Tibial artery (tissue), 4 donors: ENCODE measurements at regions not wholly inside any gene's neighbourhood (a gene's known extent, or its start where the extent isn't known, plus 50 kb on each side); places are given as distances from the start of the nearest gene placed in this dataset.

Source experiments
- DNase-seq, 2 donors: peaks; one replicate each; pipeline ENCODE4 v3.0.0-alpha.2; 2019
- H3K27ac ChIP-seq, 2 donors: fragments of 200-600 bp; sonication (generic) in 1 of 2; 1 replicate in 1 of 2; 2 replicates in 1 of 2; pipeline ENCODE4 v1.5.1; 2018 to 2019; ENCODE audit warnings: mild to moderate bottlenecking in 1 of 2
- H3K27me3 ChIP-seq, 2 donors: fragments of 200-600 bp; sonication (generic) in 1 of 2; one replicate each; pipeline versions ENCODE4 v1.5.1 to v1.6.0; 2016 to 2019
- H3K36me3 ChIP-seq, 3 donors: fragments of 200-600 bp; sonication (generic) in 2 of 3; one replicate each; pipeline ENCODE4 v1.5.1; 2016 to 2019; ENCODE audit warnings: mild to moderate bottlenecking in 2 of 3
- H3K4me1 ChIP-seq, 4 donors: fragments of 200-600 bp; sonication (generic) in 2 of 4; 1 replicate in 3 of 4; 2 replicates in 1 of 4; pipeline ENCODE4 v1.5.1; 2016 to 2019
- H3K4me3 ChIP-seq, 2 donors: fragments of 200-600 bp; sonication (generic) in 1 of 2; 1 replicate in 1 of 2; 2 replicates in 1 of 2; pipeline ENCODE4 v1.5.1; 2018 to 2019; ENCODE audit warnings: mild to moderate bottlenecking in 2 of 2
- H3K9me3 ChIP-seq, 3 donors: fragments of 200-600 bp; sonication (generic) in 1 of 3; one replicate each; pipeline ENCODE4 v1.5.1; 2016 to 2019
- intact Hi-C: fragments of 100-400 bp; cut with DNase I; formaldehyde crosslinking; loops from one replicate; pipeline ENCODE4 v1.15.0; 2023; ENCODE audit warnings: low total_unique reads
- TF ChIP-seq, protein P1 (sequence below), 2 experiments: fragments of 200-600 bp in 1 of 2; fragments of 450-650 bp in 1 of 2; IDR thresholded peaks; one replicate each; pipeline ENCODE4 v1.5.1; 2017 to 2019; ENCODE audit warnings: antibody characterized with exemption in 2 of 2, mild to moderate bottlenecking in 1 of 2, moderate library complexity in 1 of 2

GRCh38 chr9:110007477-110008270, 200.3 kb downstream of the C9orf152 start:
- intact Hi-C loops: no loop called here

DNA sequence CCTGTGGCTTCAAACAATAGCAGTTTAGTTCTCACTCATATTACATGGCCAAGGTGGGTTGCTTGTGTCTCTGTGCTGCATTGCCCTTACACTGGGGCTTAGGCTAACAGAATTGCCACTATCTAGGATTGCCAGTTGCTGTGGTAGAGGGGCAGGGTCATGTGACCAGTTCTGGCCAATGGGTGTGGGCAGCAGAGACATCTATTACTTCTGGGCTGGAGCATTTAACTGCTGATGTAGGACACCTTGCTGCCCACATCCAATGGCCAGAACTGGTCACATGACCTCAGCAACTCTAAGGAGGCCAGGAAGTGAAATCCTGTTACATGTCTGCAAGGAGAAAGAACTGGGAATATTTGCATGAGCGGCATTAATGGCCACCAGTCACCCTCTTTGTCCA, 199.3 kb downstream of the C9orf152 start:
- Histone ChIP-seq H3K27ac (no peak overlapping the region), H3K4me1 (no peaks in the 10 kb centered on the region), H3K36me3 (no peaks in the 10 kb centered on the region), H3K9me3 (no peaks in the 10 kb centered on the region), H3K27me3 (no peaks in the 10 kb centered on the region), H3K4me3 (no peak overlapping the region)
- DNase-seq: no peak
- TF ChIP-seq, protein P1, sequence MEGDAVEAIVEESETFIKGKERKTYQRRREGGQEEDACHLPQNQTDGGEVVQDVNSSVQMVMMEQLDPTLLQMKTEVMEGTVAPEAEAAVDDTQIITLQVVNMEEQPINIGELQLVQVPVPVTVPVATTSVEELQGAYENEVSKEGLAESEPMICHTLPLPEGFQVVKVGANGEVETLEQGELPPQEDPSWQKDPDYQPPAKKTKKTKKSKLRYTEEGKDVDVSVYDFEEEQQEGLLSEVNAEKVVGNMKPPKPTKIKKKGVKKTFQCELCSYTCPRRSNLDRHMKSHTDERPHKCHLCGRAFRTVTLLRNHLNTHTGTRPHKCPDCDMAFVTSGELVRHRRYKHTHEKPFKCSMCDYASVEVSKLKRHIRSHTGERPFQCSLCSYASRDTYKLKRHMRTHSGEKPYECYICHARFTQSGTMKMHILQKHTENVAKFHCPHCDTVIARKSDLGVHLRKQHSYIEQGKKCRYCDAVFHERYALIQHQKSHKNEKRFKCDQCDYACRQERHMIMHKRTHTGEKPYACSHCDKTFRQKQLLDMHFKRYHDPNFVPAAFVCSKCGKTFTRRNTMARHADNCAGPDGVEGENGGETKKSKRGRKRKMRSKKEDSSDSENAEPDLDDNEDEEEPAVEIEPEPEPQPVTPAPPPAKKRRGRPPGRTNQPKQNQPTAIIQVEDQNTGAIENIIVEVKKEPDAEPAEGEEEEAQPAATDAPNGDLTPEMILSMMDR (IDR thresholded peaks at IDR 0.05): no peak
- intact Hi-C loops: no loop called here

More at GRCh38 chr9:110007477-110008270, 200.3 kb downstream of the C9orf152 start:
- H3K4me3 ChIP-seq: no peak overlapping the region
- H3K27me3 ChIP-seq: no peaks in the 10 kb centered on the region
- H3K36me3 ChIP-seq: no peaks in the 10 kb centered on the region
- no peaks in the 10 kb centered on the region for H3K4me1 ChIP-seq
- no peaks in the 10 kb centered on the region for H3K9me3 ChIP-seq
- H3K27ac ChIP-seq: no peak overlapping the region
- TF ChIP-seq, protein P1 (IDR thresholded peaks at IDR 0.05): no peak
- DNase-seq: no peak

DNA sequence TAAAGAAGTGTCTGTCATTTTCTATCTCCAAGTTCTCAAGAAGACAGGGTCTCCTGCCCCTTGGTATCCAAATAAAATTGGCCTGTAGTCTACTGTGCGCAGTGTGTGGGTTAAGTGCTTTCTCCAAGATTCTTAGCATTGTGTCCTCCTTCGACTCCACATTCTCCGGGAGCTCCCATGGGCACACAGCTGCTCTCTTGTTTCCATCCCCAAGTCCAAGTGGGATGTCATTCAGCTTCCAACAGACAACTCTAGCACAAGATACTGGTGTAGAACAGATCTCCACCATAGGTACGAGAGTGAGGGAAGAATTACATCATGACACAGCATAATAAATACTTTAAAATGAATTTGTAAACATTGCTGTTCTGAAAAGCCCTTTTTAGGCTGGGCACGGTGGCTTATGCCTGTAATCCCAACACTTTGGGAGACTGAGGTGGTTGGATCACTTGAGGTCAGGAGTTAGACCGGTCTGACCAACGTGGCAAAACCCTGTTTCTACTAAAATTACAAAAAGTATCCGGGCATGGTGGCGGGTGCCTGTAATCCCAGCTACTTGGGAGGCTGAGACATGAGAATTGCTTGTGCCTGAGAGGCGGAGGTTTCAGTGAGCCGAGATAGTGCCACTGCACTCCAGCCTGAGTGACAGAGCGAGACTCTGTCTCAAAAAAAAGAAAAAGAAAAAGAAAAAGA, 196.2 kb downstream of the C9orf152 start:
- Histone ChIP-seq H3K27me3 (no peaks in the 10 kb centered on the region), H3K4me1 (no peaks in the 10 kb centered on the region), H3K4me3 (no peak overlapping the region), H3K9me3 (no peaks in the 10 kb centered on the region), H3K36me3 (no peaks in the 10 kb centered on the region), H3K27ac (no peak overlapping the region)
- TF ChIP-seq, protein P1 (IDR thresholded peaks at IDR 0.05): no peak
- intact Hi-C loops: no loop called here
- no peak for DNase-seq

DNA sequence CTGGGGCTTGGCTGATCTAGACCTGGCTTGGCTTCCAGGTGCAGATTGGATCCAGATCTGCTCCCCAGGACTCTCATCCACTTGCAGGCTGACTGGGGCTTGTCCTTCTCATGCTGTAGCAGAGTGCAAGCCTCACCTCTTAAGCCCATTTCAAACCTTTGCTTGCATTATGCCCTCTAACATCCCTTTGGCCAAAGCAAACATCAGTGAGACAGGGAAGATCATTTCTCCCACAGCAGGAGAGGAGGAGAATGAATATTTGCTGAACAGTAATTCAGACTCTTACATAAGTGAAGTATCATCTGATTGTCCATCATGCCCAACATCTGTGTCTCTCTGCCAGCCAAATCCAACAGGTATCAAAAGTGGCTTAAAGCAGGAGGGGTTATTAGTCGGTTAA, 194.9 kb downstream of the C9orf152 start:
- Histone ChIP-seq H3K27me3 (no peaks in the 10 kb centered on the region), H3K36me3 (no peaks in the 10 kb centered on the region), H3K4me3 (no peak overlapping the region), H3K9me3 (no peaks in the 10 kb centered on the region), H3K4me1 (no peaks in the 10 kb centered on the region), H3K27ac (no peak overlapping the region)
- no peak for DNase-seq
- TF ChIP-seq, protein P1 (IDR thresholded peaks at IDR 0.05): no peak
- intact Hi-C loops: no loop called here

DNA sequence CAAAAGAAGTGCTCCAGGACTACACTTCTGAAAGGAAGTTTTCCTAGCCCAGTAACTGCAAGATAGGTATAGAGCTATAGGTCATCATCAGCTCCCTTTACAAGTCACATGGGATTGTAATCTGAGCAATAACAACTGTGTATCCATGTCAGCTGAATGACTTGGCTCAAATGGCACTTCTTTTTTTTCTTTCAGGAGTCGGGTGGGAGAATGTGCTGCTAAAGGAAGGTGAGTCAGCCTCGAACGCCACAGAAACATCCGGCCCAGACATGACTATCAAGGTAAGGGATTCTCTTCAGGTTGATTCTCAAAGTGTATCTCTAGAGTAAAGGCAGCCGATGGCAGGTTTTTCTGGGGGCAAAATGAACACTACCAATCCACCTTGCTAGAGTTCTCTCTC, 192.2 kb downstream of the C9orf152 start:
- Histone ChIP-seq H3K27ac (no peak overlapping the region), H3K4me3 (no peak overlapping the region), H3K9me3 (no peaks in the 10 kb centered on the region), H3K4me1 (no peaks in the 10 kb centered on the region), H3K27me3 (no peaks in the 10 kb centered on the region), H3K36me3 (no peaks in the 10 kb centered on the region)
- TF ChIP-seq, protein P1 (IDR thresholded peaks at IDR 0.05): no peak
- intact Hi-C loops: no loop called here
- no peak for DNase-seq
